Caki2 (cell line): ENCODE measurements at regions not wholly inside any gene's neighbourhood (a gene's known extent, or its start where the extent isn't known, plus 50 kb on each side); places are given as distances from the start of the nearest gene placed in this dataset.

Experiments
- DNase-seq: peaks from one replicate; pipeline ENCODE4 v3.0.0-alpha.2; 2015; ENCODE audit warnings: low read depth
- in situ Hi-C: cut with HindIII; loops from 2 replicates; pipeline ENCODE4 v1.10.0; 2016; ENCODE audit warnings: low sequenced_read_pairs, low pct_unique_long_range_greater_than_20kb, mixed read lengths

DNA sequence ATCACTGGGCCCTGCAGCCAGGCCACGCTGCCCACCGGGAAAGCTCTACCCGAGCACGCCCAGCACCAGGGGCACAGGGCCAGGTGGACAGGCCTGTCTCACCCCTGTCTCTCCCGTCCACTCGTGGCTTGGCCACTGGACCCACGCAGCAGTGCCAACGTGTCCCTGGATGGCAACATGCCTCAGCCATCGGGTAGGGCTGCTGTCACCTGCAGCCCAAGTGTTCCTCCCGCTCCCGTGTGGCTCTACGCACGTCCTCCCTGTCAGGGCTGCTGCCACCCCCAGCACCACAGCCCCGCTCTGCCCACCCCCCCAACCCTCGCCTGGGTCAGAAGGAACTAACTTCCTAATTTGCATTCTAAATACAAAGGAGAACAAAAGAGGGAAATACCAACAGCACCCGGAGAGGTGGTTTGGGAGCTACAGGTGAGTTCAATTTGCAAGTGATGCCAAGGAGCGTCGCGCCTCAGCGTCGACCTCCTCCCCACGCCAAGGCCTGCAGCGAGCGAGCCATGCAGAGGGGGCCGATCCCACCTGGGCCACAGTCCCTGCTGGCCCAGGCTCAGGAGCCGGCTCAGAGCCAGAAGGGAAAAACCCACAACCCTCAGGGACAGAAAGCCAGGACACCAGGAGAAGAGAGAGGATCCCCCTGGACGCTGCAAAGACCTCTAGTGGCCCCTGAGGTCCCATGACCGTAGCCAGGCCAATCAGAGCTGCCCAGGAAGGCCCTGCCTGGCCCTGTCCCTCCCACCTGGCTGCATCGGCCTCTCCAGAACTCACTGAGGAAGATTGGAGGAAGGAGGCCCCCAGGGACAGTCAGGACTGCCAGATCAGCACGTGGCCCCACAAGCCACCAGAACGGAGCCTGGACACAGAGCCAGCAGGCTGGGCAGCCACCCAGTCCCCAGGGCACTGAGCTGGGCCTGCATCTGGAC is 128.4 kb upstream of the SPACA7 start:
- in situ Hi-C loops: no loop called here
- no peak for DNase-seq

- in situ Hi-C loops: no loop called here
- no peak for DNase-seq
These were observed 127.8 kb upstream of the SPACA7 start for GRCh38 chr13:112248406-112248760.

GRCh38 chr13:112248862-112249592 is 127.1 kb upstream of the SPACA7 start:
- DNase-seq: no peak
- in situ Hi-C loops: no loop called here

GRCh38 chr13:112249644-112250610 is 126.2 kb upstream of the SPACA7 start:
- in situ Hi-C loops: no loop called here
- DNase-seq: no peak

DNA sequence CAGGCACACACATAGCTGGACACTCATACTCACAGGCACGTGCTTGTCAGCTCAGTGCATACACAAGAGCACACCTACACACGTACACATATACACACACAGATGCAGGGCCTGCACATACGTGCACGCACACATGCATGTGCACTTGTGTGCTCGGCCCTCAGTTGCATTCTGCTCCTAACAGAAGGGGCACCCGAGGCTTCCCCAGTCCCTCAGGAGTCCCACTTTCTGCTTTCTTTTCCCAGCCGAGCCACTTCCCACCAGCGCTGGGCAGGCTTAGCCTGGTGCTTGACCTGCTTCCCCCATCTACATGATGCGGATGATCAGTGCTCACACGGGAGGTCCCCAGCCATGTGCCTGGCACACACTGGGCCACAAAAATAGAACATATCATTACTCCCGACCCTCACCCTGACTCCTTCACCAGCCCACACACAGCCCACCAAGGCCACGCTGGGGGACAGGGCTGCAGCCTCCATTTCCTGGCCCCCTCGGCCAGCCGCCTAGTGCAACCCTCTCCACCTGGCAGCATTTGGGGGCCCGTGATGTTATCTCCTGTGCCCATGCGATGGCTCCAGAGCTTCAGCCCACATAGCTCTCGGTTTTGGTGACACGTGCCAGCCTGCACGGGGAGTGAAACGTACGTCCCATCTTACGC is 125.2 kb upstream of the SPACA7 start:
- DNase-seq: no peak

DNA sequence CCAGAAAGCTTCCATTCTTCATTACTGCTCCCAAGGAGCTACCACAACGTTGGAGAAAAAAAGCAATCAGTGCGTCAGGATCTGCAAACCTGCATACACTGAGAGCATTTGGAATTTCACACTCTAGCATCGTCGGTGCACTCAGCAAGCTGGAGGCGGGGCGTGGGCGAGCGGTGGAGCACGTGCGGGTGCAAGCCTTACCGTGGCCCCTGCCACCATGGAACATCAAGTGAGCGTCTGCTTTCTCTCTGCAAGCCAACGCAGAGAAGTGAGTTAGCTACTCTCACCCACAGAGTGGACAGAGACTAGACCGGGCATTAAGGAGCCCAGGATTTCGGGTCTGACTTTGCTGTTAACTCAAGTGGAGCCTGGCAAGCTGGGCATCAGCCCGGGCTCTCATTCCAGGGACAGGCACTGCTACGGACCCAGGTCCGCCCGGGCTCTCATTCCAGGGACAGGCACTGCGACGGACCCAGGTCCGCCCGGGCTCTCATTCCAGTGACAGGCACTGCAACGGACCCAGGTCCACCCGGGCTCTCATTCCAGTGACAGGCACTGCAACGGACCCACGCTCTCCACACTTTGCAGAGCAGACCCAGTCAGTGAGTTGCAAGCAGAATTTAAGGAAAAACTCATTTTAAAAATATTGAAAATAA is 124.1 kb upstream of the SPACA7 start:
- in situ Hi-C loops: no loop called here
- DNase-seq: no peak

More for the DNA sequence above, 125.2 kb upstream of the SPACA7 start:
- in situ Hi-C loops: no loop called here

- in situ Hi-C loops: no loop called here
- DNase-seq: no peak
These were observed 123.2 kb upstream of the SPACA7 start for GRCh38 chr13:112252804-112253590.

- DNase-seq: no peak
- in situ Hi-C loops: no loop called here
These were observed 122.5 kb upstream of the SPACA7 start for GRCh38 chr13:112253631-112254030.

DNA sequence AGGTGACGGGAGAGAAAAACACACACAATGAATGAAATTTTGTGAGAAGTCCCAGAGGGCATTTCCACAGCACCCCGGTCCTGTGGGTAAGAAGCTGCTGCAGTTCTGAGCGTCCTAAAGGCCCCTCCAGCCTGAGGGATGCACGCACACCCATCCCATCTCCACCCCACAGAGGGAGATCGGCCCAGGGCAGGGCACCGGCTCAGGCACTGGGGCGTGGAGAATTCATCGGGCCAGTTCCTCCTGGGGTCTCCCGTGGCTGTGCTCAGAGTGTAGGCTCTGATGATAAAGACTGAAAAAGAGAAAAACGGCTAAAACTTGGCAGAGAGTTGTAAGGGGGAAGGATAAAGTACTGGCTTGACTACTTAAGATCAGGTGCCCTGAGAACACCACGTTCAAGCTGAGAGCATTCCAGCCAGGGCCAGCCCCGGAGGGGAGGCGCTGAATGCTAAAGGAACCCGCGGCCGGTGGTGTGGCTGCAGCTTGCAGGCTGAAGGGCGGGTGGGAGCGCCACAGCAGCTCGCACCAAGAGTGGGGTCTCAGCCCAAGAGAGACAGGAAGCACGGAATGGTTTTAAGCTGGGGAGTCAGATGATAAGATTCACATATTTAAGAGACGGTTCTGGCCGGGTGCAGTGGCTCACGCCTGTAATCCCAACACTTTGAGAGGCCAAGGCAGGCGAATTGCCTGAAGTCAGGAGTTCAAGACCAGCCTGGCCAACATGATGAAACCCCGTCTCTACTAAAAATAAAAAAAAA is 121.9 kb upstream of the SPACA7 start:
- in situ Hi-C loops: no loop called here

DNA sequence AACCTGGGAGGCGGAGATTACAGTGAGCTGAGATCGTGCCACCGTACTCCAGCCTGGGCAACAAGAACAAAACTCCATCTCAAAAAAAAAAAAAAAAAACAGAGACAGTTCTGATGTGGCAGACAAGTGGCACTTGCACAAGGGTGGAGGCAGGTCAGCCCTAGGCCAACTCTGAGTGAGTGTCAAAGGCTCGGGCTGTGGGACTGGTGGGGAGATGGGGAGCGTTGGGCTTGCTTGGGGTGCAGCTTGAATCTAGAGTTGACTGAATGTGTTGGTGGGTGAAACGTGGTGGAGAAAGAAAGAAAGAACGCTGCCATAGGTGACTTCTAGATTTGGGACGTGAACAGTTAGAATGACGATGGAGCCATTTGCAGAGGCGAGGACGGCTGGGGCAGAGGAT is 121.3 kb upstream of the SPACA7 start:
- in situ Hi-C loops: no loop called here

More for the DNA sequence above, 121.9 kb upstream of the SPACA7 start:
- no peak for DNase-seq

GRCh38 chr13:112255550-112256120 is 120.5 kb upstream of the SPACA7 start:
- DNase-seq: no peak
- in situ Hi-C loops: no loop called here

More for the DNA sequence above, 121.3 kb upstream of the SPACA7 start:
- no peak for DNase-seq

DNA sequence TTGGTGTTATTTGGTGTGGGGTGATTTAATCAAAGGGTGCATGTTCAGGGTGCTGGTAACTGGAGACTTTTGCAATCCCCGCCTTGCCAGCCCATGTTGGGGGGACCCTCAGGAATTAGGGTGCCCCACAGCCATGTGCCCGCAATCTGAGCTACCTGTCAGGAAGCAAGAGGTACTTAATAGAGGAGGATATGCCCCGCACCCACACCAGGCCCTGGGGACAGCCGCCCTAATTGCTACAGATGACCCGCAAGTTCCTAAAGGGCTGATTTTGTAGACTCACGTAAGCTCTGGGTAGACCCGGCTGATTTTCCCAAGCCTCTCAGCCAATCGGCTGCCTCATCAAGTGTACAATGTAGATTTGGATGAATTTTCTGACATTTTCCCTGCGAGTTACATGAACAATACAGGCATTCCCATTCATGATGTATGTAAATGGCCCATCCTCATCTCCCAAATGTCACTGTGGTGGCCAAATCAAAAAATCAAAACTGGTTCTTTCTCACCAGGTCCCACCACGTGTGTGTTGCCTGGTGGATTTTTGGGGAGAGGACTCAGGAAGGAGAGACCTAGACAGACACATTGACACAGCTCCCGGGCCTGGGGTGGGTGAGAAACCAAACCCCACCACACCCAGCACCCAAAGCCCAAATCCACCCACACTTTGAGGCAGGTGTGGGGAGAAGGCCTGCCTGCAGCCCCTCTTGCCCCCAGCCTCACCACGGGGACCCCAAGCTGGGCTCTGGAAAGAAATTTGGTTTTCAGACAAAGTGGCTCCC is 119.2 kb upstream of the SPACA7 start:
- DNase-seq: no peak
- in situ Hi-C loops: no loop called here

DNA sequence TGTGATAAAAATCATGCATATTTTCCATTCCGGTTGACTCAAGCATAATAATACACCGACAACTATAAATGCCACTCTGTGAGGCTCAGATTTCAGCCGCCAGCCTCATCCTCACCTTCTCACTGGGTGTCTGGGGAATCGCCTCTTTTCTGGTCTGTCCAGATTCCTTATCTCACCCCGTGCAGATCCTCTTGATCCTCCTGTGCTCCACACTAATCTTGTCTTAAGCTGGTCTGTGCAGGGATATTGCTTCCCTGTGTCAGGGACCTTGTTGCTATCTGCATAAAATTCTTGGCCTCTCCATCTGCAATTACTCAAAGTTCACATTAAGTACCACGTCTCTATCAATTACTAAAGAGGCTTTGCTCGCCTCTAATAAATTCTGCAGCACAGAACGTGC is 116.6 kb upstream of the SPACA7 start:
- no peak for DNase-seq
- in situ Hi-C loops: no loop called here

DNA sequence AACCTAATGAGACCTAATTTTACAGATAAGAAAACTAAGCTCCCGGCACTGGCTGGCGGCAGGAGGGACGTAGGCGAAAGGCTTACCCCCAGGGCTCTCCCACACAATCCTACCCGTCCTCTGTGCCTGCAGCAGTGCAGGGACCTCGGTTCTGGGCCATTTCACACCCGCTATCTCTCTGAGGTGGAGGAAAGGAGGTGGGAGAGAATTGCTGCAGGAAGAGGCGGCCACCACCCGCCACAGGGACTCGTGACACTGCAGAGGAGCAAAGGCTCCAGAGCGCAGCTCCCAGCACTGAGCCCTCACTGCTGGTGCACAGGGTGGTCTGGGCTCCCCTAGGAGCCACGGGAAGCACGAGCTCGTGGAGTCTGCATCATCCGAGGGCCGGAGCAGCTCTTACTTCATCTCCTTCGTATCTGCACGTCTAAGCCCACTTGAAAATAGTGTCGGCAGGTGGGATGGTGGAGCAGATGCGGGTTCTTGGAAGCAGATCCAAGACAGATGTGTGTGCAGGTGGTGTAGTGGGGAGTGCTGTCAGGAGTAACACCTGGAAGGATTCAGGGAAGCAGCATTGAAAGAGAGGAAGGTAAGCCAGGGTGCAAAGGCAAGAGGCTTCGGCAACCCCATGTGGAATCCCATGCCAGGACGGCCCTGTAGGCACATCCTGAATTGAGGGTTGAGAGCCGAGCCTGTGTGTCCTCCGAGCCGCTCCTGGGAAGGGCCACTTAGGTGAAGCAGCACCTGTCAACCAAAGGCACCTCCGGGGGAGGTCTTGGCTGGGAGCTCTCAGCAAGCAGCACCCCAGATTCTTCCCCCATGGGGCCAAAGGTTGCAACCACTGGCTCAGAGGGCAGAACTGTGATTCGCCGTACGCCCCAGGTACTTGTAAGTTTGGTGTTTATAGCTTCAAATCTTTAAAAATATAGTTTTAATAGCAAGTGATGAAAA is 115.8 kb upstream of the SPACA7 start:
- in situ Hi-C loops: no loop called here
- no peak for DNase-seq
